Amniotic stem cell (primary cell): ENCODE measurements at regions not wholly inside any gene's neighbourhood (a gene's known extent, or its start where the extent isn't known, plus 50 kb on each side); places are given as distances from the start of the nearest gene placed in this dataset.

ENCODE experiments used
- DNase-seq: peaks from one replicate; lab custom pipeline; 2025; lab: John Stamatoyannopoulos, UW

GRCh38 chr6:142682985-142683384, 262.0 kb downstream of the HIVEP2 start:
- no peak for DNase-seq

- DNase-seq, result no peak
Observed at GRCh38 chr6:142683714-142684141, 261.2 kb downstream of the HIVEP2 start.

GRCh38 chr6:142684371-142684770, 260.6 kb downstream of the HIVEP2 start:
- DNase-seq, result no peak

- DNase-seq, result no peak
Observed at GRCh38 chr6:142685852-142686506, 259.0 kb downstream of the HIVEP2 start.

- DNase-seq, result no peak
Observed at GRCh38 chr6:142686507-142686887, 258.5 kb downstream of the HIVEP2 start.

- peak; percentile 80 for DNase-seq
Observed at GRCh38 chr6:142692942-142693341, 252.0 kb downstream of the HIVEP2 start.

GRCh38 chr6:142693441-142693840, 251.5 kb downstream of the HIVEP2 start:
- no peak for DNase-seq

- no peak for DNase-seq
Observed at GRCh38 chr6:142694054-142694453, 250.9 kb downstream of the HIVEP2 start.

GRCh38 chr6:142695016-142695415, 250.0 kb downstream of the HIVEP2 start:
- no peak for DNase-seq

- no peak for DNase-seq
Observed at GRCh38 chr6:142696123-142697000, 248.6 kb downstream of the HIVEP2 start.

- no peak for DNase-seq
Observed at GRCh38 chr6:142697001-142697335, 248.0 kb downstream of the HIVEP2 start.

- DNase-seq, result no peak
Observed at GRCh38 chr6:142697922-142698321, 247.1 kb downstream of the HIVEP2 start.

GRCh38 chr6:142698751-142699150, 246.2 kb downstream of the HIVEP2 start:
- no peak for DNase-seq

- DNase-seq, result no peak
Observed at GRCh38 chr6:142699391-142699790, 245.6 kb downstream of the HIVEP2 start.

GRCh38 chr6:142700032-142700431, 244.9 kb downstream of the HIVEP2 start:
- no peak for DNase-seq

GRCh38 chr6:142700671-142701312, 244.2 kb downstream of the HIVEP2 start:
- no peak for DNase-seq
